ENCODE measurements at regions not wholly inside any gene's neighbourhood (a gene's known extent, or its start where the extent isn't known, plus 50 kb on each side); places are given as distances from the start of the nearest gene placed in this dataset.
"Not testable (repeated sequence)": the region's sequence is repeated elsewhere in the genome, so short reads cannot be mapped to it uniquely, and the experiment has no call there.

- DNase-seq: not testable (repeated sequence)
Observed at GRCh38 chr2:37759989-37760388, 88.5 kb upstream of the CDC42EP3 start.

- no peak for DNase-seq
Observed at GRCh38 chr2:37760471-37760870, 89.0 kb upstream of the CDC42EP3 start.

- not testable (repeated sequence) for DNase-seq
Observed at GRCh38 chr2:37762281-37762680, 90.8 kb upstream of the CDC42EP3 start.

- DNase-seq: no peak
Observed at GRCh38 chr2:37764739-37765138, 93.3 kb upstream of the CDC42EP3 start.

GRCh38 chr2:37766106-37766505 is 94.7 kb upstream of the CDC42EP3 start:
- no peak for DNase-seq

GRCh38 chr2:37767046-37767445 is 95.6 kb upstream of the CDC42EP3 start:
- DNase-seq: no peak

GRCh38 chr2:37767959-37768925 is 96.8 kb upstream of the CDC42EP3 start:
- DNase-seq: no peak

GRCh38 chr2:37769551-37769950 is 98.1 kb upstream of the CDC42EP3 start:
- DNase-seq: no peak

GRCh38 chr2:37770797-37771196 is 99.4 kb upstream of the CDC42EP3 start:
- DNase-seq: no peak

- DNase-seq: no peak
Observed at GRCh38 chr2:37771600-37772088, 100.2 kb upstream of the CDC42EP3 start.

- DNase-seq: no peak
Observed at GRCh38 chr2:37773371-37774130, 102.1 kb upstream of the CDC42EP3 start.

- not testable (repeated sequence) for DNase-seq
Observed at GRCh38 chr2:37774171-37774944, 102.9 kb upstream of the CDC42EP3 start.

- no peak for DNase-seq
Observed at GRCh38 chr2:37774976-37775907, 103.8 kb upstream of the CDC42EP3 start.

- DNase-seq: no peak
Observed at GRCh38 chr2:37775908-37776250, 104.4 kb upstream of the CDC42EP3 start.

GRCh38 chr2:37776487-37776886 is 105.0 kb upstream of the CDC42EP3 start:
- DNase-seq: no peak

GRCh38 chr2:37779139-37779538 is 107.7 kb upstream of the CDC42EP3 start:
- no peak for DNase-seq

- no peak for DNase-seq
Observed at GRCh38 chr2:37779611-37780386, 108.4 kb upstream of the CDC42EP3 start.

- DNase-seq: no peak
Observed at GRCh38 chr2:37780387-37780676, 108.9 kb upstream of the CDC42EP3 start.

- no peak for DNase-seq
Observed at GRCh38 chr2:37781028-37781427, 109.6 kb upstream of the CDC42EP3 start.

- no peak for DNase-seq
Observed at GRCh38 chr2:37782155-37782673, 110.8 kb upstream of the CDC42EP3 start.
